ENCODE measurements at regions not wholly inside any gene's neighbourhood (a gene's known extent, or its start where the extent isn't known, plus 50 kb on each side); places are given as distances from the start of the nearest gene placed in this dataset.

DNA sequence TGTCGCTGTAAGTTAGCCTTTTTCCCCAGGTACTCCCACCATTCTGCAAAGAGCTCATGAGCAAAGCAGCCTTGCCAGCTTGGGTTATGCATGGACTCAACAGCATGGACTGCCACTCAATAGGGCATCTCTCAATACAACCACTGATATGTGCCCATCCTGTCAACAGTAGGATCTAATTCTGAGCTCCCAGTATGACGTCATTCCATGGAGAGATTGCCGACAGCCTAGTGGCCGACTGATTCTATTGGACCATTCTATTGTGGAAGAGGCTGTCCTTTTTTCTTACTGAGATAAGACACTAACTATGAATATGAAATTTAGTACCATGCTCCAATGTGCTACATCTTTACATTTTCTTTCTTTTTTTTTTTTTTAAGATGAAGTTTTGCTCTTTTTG lies 2389.0 kb upstream of the AGA start:
- DNase-seq (ENCODE audit: low read depth) = no peak

DNA sequence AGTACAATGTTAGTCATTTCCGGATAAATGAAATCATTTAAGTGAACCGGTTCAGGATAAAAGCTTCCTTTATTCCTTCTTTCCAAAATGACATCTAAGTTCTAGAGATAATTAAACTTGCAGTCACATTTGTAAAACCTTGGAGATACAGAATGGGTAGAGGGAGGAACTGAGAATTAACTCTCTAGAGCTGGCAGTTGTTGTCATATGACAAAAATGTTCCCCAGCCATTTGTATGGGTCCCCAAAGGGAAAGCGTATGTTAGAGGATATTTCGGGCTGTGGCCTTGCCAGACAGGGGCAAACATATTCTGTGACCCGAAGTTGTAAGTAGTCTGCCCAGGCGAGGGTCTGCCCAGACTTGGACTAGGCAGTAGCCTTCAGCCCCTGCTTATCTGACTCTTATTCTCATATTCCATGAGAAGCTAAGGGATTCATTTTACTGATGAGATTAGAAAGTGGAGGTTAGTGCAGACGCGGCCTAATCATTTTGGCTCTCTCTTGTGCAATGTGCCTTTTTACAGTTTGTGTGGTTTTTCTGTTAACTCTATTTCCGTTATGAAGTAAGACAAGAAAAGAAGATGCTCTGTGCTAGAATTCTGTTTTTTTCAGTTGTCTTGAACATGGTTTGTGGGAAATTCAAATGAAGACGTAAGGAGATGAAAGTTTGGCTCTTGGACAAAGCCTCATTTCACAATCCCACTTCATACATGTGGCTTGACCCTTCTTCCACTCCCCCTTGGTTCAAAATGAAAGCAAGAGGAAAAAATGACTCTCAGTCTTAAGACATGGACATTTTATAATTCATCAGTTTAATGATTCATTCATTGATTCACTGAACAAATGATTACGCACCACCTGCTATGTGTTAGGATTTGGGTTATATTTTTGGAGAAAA lies 2394.2 kb upstream of the AGA start:
- DNase-seq (ENCODE audit: low read depth) = no peak

DNA sequence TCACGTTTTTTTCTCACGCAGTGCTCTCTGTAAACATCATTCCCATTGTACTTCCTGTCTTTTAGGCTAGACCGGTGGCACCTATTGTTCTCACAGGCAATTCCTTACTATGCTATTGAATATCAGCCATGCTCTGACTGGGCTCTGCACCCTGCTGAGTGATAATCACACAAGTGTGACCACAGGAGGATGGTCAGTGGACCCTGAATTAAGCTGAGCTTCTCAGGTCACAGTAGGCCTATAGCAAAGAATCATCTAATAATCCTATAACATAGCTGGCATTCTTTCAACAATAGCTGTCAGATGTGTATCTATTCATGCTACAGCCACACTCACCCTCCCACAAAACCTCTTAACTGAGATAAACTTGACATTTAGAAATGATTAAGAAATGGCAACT lies 2399.8 kb upstream of the TENM3 start:
- DNase-seq (ENCODE audit: low read depth) = no peak

DNA sequence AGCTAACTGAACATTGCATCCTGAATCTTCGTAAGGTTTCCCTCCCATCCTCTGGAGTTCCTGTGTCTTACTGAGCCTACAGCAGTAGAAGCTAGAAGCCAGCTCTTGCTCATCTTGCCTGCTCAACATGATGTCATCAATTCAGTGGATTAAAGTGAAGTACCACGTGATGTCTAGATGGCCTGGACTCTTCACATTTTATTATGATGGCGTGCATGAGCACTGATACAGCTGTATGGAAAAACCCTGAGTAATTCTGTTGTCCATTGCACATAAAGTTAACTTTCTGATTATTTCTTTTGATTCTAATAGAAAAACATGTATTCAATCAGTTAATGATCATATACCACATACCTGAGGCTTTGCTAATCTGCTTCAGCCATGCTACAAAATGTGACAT lies 2387.7 kb upstream of the TENM3 start:
- no peak for DNase-seq (ENCODE audit: low read depth)

DNA sequence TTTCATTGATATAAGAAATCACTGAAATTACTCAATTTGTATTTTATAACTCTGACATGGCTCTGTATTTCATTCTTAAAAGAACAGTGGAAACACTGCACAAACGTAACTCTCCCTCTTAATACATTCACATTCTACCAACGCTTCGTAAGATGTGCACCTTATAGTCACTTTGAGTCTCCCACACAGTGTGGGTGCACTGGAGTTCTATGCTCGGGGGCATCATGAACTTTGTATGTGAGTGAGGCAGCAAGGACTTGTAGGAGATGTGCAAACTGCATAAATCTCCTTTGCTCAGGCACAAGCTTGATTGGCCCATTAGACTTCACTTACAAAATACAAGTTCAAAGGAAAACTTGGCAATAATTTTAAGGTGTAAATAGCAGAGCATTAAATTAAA lies 2385.0 kb upstream of the TENM3 start:
- no peak for DNase-seq (ENCODE audit: low read depth)

DNA sequence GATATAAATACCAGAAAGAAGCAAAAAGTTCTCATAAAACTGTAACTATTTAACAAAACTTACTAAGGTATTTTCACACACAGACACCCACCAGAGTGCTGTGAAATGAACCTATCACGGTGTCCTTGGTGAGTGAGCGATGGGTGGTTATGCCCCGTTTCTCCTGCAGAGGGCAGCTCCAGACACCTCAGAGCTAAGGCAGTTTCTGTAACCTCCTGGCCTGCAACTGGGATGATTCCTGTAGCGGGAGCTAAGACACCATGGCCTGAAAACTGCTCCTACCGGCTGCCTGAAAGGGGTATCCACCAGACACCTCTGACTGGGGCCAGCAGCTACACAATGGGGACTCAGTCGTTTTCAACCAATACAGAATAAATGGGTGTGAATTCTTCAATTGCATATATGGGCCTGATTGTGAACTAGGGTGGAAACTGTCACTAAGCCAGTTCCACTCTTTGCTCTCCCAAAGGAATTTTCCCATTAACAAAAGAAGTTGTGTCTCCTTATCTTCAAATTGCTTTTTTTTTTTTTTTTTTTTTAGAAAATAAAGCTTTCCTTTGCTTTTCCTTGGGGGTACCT lies 2375.8 kb upstream of the TENM3 start:
- no peak for DNase-seq (ENCODE audit: low read depth)

DNA sequence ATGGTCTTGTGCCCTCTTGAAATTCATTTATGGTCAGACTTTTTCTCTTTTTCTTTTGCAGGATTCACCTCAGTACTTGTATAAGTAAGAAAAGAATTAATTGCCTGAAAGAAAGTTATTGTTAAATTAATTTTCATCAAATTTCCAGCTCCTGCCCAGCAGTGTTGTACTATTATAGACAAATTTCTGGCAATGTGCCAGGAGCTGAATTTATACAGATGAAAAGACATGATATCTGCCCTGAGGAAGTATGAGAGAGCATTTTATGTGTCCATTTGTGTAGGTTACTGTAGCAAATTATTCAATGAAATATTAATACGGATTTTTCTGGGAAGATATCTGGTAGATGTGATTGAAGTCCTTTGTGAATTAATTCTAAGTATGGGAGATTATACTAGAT lies 2371.5 kb upstream of the TENM3 start:
- no peak for DNase-seq (ENCODE audit: low read depth)

DNA sequence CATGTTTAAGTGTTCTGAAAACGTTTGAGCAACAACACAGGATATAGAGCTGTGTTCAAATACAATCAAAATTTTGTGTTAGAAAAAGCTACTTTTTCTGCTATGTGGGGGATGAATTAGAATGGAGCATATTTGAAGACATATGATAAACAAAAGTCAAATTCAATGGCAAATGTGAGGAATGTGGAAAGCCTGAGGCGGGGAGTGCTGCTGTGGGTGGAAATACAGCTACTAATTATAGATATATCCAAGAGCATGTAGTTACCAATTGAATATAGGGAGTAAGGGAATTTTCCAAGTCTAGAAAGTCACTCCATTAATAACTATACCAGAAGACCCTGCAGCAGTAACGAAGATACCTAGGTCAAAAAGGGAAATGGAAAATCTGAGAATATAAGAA lies 2370.4 kb upstream of the TENM3 start:
- no peak for DNase-seq (ENCODE audit: low read depth)

DNA sequence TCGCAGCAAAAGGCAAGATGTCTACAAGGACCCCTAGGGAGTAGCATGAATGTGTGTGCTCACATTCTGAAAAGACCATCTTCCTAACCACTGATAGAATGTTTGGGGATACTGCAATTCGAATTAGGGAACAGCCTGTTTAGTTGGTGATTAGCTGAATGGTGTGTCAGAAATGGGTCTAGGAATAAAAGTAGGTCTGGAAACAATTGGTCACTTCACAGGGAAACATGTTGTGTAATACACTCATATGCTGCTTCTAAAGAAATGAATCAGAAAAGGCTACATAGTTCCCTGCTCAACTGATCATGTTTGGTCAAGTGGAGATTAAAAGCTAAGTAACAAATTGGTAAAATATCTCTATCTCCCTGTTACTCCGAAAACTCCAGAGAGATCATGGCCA lies 2362.4 kb upstream of the TENM3 start:
- DNase-seq (ENCODE audit: low read depth) = no peak

DNA sequence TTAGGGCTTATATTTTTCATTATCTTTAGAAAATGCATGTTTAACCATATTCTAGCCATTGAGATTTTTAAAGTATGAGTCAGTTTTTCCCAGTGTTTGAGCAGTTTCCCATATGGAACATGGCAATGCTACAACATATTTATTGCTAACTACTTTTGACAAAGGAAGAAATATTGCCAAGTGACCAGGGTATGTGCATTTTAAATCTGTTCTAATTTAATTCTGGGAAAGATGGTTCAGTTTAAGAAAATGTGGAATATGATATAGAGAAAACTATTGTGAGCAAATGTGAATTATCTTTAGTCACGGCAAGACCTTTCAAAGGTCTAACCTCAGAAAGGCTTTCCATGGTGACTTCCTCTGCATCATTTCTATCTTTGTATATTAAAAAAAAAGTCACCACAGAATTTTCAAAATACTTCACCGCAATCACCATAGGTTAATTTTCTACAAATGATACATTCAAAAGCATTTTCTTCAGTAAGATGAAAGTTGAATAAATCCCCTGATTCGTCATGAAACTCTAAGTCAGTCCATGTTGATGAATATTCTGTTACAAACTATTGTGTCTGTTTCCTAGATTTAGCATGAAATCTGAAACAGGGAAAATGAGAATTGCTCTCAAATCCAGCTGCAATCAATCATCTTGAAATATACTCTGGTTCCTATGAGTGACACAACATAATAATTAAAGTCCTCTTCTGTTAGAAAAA lies 2349.0 kb upstream of the TENM3 start:
- no peak for DNase-seq (ENCODE audit: low read depth)

DNA sequence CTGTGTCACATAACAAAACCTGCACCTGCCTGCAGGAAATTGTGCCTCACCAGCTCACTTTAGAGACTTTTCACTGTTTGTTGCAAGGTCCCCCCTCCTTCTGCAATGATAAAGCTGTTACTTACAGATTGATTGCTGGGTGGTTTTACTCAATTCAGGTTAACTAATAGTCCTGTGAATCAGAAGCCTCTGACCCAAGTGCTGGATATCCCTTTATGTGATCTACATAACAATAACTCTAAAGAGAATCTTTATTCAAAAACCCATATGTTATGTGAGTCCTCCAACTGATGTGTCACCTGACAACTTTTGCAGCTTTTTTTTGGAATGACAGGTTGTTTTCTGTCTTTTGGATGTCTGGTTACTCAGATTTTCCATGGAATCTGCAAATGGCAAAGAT lies 2323.6 kb upstream of the TENM3 start:
- DNase-seq (ENCODE audit: low read depth) = no peak

DNA sequence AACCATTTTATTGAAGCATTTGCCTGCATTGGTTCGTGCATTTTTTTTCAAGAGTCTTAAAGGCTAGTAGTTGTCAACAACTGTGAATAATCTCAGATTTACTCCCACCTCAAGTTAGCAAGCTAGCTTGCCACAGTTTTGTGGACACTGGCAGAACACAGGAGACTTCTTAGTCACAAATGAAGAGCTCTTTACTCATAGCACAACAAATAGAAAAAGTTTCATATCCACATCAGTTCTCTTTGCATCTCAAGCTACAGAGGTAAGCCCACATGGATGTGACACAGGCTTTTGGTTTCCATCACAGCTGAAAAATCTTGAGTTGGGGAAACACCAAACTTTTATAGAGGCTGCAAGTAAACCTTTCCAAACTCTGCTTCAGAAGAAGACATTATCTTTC lies 2315.7 kb upstream of the TENM3 start:
- no peak for DNase-seq (ENCODE audit: low read depth)

DNA sequence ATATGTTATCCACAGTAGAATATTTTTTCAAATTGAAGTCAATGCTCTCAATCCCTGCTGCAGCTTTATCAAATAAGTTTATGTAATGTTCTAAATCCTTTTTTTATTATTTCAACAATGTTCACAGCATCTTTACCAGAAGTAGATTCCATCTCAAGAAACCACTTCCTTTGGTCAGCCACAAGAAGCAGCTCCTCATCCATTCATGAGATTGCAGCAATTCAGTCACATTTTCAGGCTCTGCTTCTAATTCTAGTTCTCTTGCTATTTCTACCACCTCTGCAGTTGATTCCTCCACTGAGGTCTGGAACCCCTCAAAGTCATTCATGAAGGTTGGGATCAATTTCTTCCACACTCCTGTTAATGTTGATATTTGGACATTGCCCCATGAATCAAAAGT lies 2301.3 kb upstream of the TENM3 start:
- DNase-seq (ENCODE audit: low read depth) = no peak

DNA sequence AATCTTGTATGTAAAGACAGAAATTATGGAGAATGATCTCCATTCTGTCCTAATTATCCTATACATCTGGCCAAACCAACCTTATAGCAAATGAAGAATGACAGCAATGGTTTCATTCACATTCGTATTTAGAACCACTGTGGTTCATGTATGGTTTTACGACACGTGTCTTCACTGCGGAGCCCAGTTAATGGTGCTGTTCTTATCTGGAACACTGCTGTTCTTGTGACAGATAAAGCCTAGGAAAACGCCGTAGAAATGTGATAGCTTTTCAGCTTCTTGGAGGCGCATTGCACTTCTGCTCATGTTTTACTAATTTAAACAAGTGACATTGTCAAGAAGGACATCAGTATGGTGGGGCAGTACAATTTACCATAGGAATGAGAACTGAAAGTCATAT lies 2266.4 kb upstream of the TENM3 start:
- no peak for DNase-seq (ENCODE audit: low read depth)

DNA sequence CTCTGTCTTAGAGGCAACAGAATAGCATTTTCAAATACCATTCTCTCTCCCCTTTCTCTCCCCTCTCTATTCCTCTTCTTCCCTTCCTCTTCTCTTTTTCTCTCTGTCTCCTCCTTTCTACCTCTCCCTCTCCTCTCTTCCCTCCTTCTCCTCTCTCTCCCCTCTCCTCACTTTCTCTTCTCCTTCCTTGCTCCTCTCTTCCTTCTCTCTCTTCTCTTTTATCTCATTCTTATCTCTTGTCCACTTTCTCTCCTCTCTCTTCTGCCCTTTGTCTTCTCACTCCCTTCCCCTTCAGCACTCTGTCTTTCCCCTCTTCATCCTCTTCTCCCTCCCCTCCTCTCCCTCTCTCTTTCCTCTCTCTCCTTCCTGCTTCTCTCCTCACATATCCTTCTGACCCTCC lies 2265.8 kb upstream of the TENM3 start:
- DNase-seq (ENCODE audit: low read depth) = no peak

DNA sequence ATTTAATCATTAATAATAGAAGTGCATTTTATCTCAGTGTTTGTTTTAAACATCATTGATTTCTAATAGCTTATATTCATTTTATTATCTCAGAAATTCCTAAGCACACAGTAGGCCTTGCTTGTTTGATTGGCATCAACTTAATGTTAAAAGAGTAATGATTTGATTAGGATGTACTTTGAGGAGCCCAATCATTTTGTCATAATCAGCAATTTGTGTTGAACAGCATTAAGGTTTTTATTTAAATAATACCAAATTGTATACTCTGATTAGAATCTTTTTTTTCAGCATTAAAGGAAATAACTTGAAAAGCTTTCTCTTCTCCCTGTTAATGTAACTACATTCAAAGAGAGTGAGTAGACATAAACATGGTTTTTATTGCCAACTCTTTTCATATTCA lies 2262.0 kb upstream of the TENM3 start:
- DNase-seq (ENCODE audit: low read depth) = no peak

DNA sequence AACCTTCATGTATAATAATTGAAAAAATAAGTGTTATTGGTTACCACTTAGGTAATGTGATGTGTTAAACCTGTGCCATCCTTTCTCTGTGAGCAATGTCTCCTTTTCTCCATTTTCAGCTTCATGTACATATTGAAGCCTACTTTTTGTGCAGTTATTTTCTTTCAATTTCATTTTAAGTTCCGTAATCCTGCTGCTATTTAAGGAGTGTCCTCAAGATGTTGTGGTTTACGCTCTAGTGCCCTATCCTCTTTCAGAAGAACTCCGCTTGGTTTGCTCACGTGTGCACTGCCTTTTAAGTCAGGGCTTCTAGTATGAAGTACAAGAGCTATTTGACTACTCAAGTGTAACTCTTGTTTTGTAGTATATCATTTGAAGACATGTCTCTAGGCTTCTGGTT lies 2253.2 kb upstream of the TENM3 start:
- DNase-seq (ENCODE audit: low read depth) = no peak

DNA sequence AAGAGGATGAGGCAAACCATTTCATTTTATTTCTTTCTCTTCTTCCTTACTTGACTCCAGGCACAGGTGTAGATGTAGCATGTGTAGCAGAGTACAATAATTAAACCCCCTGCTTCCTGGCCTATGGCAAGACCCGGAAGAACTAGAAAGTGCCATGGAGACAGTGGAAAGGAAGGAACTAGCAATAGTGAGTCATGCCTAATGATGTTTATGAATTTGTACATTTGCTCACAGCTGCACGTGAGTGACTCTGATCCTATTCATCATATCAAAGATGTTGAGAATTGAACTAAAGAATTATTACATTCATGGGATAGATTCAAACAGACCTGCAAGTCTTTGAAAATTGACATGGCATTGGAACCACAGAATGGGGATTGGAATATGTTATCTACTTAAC lies 2233.9 kb upstream of the TENM3 start:
- no peak for DNase-seq (ENCODE audit: low read depth)

DNA sequence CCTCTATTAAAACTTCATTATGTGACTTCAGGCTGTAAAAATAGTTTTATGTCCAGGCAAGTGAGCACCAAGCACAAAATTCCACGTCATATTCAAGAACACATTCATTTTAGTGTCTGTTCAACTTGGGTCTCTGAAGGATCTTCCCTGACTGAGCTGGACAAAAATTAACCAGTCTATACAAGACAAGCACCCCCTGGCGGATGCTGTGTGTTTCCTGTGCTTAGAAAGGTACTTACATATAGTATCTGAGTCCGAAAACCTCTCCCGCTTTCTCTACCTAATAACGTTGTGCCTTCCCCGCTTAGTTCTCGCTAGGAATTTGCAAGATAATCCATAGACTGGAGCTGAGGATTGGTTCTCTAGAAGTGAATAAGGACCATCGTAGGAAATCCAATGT lies 2214.5 kb upstream of the TENM3 start:
- no peak for DNase-seq (ENCODE audit: low read depth)

DNA sequence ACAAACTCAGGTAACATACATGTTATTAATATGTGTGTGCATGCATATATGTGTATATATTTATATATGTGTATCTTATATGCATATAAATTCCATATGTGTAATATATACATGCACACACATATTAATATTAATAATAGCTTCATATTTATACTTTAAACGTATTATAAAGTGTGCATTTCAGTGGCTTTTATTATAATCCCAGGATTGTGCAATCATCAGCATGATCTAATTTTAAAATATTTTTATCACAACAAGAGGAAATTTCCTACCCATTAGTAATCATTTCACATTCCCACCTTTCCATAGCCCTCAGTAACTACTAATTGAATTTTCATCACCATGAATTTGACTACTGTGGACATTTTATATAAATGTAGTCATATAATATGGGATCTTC lies 2211.9 kb upstream of the TENM3 start:
- DNase-seq (ENCODE audit: low read depth) = no peak

DNA sequence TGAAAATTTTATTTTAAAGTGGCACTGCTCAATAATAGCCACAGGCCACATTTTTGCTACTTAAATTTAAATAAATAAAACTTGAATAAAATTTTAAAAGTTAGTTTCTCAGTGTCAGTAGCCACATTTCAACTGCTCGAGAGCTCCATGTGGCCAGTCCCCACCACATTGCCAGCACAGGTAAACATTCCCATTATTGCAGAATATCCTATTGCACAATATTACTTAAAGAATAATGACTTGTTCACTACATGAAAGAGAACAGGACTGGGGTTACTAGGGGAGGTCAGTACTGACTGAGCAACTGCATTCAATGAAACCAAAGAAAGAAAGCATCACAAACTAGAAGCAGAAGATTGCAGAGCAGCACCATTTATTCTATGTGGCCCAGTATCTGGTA lies 2201.6 kb upstream of the TENM3 start:
- no peak for DNase-seq (ENCODE audit: low read depth)

DNA sequence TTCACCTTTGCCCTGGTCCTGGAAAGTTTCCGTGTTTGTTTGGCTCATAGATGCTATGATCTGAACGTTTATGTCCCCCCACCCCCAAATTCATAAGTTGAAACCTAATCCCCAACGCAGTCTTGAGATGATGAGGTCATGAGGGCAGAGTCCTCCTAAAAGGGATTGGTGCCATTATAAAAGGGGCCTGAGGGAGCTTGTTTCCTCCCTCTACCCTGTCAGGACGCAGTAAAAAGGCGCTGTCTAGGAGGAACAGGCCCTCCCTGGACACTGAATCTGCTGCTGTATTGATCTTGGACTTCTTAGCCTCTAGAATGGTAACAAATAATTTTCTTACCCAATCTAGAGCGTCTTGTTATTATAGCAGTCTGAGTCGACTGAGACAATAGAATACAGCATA lies 2190.6 kb upstream of the TENM3 start:
- no peak for DNase-seq (ENCODE audit: low read depth)

DNA sequence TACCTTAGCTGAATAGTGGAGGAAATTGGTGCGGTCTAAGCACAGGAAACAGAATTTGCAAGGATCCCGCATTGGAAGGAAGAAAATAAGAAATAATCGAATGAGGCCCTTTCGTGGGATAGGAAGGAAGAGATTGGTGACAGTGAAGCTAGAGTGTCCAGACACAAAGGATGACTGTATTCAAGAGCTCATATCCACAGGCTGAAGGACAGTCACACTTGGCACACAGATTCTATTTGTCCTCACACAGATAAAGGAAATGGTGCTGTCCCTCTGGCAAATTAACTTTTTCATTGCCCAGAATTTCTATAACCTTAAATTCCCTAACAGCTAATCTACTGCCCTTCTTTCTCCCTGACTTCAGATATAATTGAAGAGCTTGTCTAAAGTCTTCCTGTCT lies 2188.9 kb upstream of the TENM3 start:
- no peak for DNase-seq (ENCODE audit: low read depth)
